Stimulated activated CD8-positive, alpha-beta memory T cell treated with anti-CD3 and anti-CD28 coated beads, Interleukin-15, amount 100 ng/mL, for 4 hours (primary cell): ENCODE measurements at regions not wholly inside any gene's neighbourhood (a gene's known extent, or its start where the extent isn't known, plus 50 kb on each side); places are given as distances from the start of the nearest gene placed in this dataset.
"Not testable (repeated sequence)": the region's sequence is repeated elsewhere in the genome, so short reads cannot be mapped to it uniquely, and the experiment has no call there.

Source experiments
- DNase-seq, 2 donors: peaks; one replicate each; pipeline ENCODE4 v3.0.0-alpha.2; 2020; ENCODE audit warnings: low read depth in 2 of 2

DNA sequence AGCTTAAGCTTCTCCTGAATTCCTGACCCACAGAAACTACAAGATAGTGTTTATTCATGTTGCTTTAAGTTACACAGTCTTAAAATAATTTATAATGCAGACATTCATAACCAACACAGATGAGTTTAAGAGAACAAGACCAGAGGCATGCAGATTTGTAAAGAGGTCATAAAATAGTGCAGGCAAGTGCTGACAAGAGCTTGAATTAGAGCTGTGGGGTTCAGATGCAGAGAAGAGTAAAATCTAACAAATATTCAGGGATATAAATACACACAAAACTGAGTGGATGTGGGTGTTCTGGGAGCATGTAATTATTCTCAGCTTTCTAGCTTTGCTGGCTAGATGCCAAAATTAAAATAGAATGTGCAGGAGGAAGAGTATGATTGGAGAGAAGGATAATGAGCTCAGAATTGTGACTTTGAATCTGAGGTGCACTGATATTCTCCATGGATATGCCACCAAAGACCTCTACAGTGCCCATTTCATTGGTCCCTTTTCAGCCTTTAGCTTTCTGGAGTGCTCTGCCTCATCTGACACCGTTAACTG, 291.9 kb upstream of the SGK1 start:
- no peak for DNase-seq

GRCh38 chr6:134607411-134607810, 289.5 kb upstream of the SGK1 start:
- DNase-seq, result no peak

GRCh38 chr6:134605034-134605433, 287.1 kb upstream of the SGK1 start:
- no peak for DNase-seq

DNA sequence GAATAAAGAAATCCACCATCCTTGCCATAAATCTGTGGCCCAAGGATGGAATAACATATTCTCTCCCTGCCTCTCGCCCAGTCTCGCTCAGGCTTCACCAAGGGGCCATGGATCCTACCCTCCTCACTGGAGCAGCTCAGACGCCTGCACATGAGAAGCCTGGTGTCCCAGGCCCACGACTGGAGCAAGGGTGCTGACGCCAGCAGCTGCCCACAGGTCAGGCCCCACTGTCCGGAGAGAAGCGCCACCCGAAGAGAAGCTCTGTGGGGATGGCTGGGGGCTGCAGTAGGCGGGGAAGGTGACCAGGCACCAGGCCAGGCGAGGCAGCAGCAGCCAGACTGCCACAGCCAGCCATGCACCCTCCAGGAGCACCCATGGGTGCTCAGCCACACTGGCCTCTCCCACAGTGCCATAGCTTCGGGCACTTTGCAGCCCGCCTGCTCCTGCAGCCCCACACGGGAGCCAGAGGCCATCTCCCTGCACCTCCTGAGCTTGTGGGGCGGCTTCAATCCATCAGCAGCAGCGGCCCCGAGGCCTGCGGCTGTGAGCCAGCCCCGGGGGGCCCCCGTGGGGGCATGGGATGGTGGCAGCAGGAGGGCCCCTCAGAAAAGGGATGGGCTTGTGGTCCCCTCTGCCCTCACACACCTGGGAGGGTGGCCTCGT, 286.2 kb upstream of the SGK1 start:
- DNase-seq, result no peak

- no peak for DNase-seq
These were observed 285.6 kb upstream of the SGK1 start for GRCh38 chr6:134603561-134603960.

- DNase-seq, result no peak
These were observed 284.2 kb upstream of the SGK1 start for GRCh38 chr6:134602123-134602522.

- no peak for DNase-seq
These were observed 282.8 kb upstream of the SGK1 start for GRCh38 chr6:134600671-134601070.

DNA sequence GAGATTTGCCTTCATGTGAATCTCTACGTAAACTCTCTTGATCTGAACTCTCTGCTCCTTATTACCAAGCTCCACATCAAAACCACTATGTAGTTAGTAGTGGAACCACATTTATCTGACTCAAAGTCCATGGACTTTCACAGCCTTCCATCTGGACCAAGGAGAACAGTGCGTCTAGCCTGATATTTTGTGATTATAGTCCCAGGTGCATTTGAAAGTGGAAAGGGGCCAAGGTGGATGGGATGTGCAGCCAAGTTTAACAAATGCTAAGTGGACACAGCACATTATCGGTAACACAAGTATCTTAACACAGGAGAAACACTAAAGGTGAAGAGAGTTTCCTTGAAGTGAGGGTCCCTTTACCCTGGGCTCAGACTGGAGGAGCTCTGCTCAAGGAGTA, 281.2 kb upstream of the SGK1 start:
- no peak for DNase-seq

GRCh38 chr6:134596191-134596590, 278.3 kb upstream of the SGK1 start:
- DNase-seq, result no peak

- no peak for DNase-seq
These were observed 277.0 kb upstream of the SGK1 start for GRCh38 chr6:134594881-134595280.

DNA sequence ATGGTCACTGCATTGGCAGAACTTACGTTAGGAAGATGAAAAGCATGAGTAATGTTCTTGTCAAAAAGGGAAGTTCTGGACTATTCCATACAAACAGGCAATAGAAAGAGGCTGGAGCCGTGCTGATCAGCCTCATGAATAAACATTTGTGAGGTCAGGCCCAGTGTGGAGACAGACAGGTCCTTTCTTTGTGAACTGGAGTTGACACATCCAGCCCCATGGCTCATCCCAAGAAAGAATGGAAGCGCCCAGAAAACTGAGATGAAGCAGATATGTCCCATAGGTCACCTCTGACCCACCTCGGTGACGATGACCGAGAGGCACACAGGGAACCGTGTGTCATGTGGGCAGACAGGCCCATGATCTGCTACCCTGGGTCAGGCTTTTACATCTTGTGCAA, 276.0 kb upstream of the SGK1 start:
- DNase-seq, result no peak

GRCh38 chr6:134593442-134593841, 275.5 kb upstream of the SGK1 start:
- no peak for DNase-seq

DNA sequence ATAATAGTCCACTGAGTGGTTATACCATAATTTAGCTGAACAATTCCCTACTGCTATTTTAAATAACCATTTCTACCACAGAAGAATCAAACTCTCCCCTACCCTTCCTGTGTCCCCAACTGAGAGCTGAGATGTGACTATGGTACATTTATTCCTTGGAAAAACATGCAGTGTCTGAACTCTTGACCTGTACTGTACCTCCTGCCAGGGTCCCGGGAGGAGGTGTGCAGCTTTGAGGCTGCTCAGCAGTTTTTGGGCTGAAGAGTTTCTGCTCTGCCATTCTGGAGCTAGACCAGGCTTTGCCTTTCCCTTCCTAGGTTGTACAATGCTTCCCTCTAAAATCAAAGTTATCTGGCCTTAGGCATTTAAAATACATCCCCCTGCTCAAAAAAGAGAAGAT, 275.1 kb upstream of the SGK1 start:
- DNase-seq, result no peak

DNA sequence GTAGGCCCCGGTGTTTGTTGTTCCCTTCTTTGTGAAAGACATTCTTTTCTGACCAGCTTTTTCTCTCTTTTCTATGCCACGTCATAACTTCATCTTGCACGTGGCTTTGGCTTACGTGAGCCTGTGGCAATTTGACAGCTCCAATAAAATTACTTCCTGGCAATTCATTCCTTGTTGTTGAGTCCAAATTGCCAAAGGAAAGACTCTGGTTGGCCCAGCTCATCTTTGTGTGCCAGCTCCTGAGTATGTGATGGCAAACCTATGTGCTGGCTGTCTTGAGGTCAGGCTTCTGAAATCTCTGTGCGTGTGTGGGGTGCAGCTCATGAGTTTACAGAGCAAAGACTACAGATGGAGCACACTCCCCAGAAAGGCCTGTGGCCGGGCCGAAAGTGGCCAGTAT, 272.5 kb upstream of the SGK1 start:
- no peak for DNase-seq

DNA sequence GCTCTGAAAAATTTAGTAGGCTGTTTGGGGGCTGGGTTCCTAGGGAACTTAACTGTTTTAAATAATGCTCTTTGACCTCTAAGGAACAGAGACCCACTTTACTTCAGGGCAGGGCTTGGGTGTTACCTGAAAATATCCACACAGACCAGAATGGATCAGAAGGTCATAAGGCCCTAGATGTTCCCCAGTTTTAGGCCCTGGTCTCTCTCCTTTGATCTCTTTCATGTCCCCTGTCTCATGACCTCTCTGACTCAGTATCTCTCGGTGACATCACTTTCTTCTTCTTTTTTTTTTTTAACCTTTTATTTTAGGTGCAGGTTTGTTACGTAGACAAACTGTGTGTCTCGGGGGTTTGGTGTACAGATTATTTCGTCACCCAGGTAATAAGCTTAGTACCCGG, 272.1 kb upstream of the SGK1 start:
- DNase-seq, result no peak

DNA sequence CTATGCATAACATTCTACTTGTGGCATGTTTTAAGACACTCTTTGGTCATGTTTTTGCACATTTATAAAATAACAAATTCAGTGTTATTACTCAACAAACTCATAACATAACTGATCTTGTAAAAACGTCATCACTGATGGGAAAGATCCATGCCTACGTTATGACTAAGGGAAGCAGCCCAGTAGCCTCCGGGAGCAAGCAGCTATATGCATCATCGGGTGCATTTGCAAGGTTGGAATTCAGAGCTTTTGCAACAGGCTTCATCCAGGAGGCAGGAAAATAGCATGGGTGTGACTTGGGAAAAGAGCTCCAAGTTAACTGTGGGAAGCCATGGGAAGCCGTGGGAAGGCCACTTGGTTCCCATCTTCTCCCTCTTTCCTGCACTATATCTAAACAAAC, 271.6 kb upstream of the SGK1 start:
- DNase-seq, result no peak

DNA sequence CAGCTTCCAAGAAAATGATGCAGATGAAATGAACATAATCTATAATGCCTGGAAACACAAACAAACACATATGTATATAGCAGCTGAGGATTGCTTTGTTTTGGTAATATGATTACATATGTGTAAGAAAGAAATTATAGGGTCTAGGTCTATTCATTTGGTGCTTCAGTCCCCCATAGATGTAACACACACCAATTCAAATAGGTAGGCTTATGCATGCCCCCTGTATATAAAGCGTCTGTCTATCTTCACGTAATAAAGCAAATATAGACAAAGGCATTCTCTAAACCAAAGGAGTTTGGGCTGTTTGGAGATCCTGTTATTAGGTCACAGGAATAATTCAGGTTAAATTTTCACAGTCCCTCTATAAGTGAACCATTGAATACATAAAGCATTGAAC, 270.4 kb upstream of the SGK1 start:
- no peak for DNase-seq

GRCh38 chr6:134585517-134585873, 267.6 kb upstream of the SGK1 start:
- DNase-seq, result no peak

- DNase-seq, result no peak
These were observed 267.1 kb upstream of the SGK1 start for GRCh38 chr6:134584847-134585516.

- no peak for DNase-seq
These were observed 260.1 kb upstream of the SGK1 start for GRCh38 chr6:134577998-134578397.

- no peak for DNase-seq
These were observed 257.3 kb upstream of the SGK1 start for GRCh38 chr6:134575221-134575620.

DNA sequence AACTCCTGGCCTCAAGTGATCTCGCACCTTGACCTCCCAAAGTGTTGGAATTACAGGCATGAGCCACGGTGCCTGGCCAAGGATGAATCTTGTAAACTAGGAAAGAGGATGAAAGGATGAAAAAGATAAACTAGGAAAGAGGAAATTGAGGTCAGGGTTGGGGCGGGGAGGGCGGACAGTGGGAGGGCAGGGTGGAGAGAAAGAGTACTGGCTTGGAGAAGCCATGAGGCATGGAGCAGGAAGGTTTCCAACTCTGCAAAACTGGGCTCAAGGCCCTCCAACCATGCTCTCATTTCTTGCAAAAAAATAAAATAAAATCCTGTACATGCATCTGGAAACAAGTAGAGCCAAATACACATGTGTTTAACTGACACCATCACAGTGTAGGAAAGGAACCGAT, 256.6 kb upstream of the SGK1 start:
- no peak for DNase-seq

DNA sequence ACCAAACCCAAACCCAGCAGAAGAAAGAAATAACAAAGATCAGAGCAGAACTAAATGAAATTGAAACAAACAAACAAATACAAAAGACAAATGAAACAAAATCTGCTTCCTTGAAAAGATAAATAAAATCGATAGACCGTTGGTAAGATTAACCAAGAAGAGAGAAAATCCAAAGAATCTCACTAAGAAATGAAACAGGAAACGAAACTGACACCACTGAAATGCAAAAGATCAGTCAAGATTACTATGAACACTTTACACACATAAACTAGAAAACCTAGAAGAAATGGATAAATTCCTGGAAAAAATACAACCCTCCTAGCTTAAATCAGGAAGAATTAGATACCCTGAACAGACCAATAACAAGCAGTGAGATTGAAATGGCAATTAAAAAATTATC, 252.1 kb upstream of the SGK1 start:
- not testable (repeated sequence) for DNase-seq

DNA sequence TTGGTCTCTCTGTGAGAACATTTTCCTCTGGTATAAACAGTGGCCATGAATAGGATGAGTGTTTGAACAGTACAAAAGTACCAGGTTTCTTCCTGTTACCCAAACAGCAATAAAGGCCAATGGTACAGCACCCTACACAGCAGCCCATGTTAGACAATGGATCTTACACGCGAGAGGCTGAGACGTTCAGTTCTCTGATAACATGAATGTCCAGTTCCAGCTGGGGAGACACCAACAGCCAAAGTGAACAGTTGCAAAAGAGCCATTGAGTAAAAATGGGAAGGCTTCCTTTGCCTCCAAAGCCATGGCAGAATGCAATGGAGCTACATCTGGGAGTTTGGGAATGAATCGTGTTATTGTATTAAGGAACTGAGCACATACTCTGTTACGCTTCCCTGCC, 246.8 kb upstream of the SGK1 start:
- DNase-seq, result no peak
